Heart left ventricle (tissue), 16 donors: ENCODE measurements at regions not wholly inside any gene's neighbourhood (a gene's known extent, or its start where the extent isn't known, plus 50 kb on each side); places are given as distances from the start of the nearest gene placed in this dataset.

ENCODE experiments used
- ATAC-seq, 4 donors: fragments of 200-7000 bp; cut with Tn5 transposase; one replicate each; pipeline ENCODE4 v1.9.1; 2020 to 2022; ENCODE audit warnings: moderate library complexity in 4 of 4, mild to moderate bottlenecking in 3 of 4, moderate number of reproducible peaks in 1 of 4
- DNase-seq, 5 donors: peaks; one replicate each; pipeline ENCODE4 v3.0.0-alpha.2; 2020
- H3K27ac ChIP-seq, 12 donors: fragments of 200-600 bp; sonication (generic) in 4 of 12; one replicate each; pipeline versions ENCODE4 v1.5.0 to v1.8.0; 2016 to 2022; ENCODE audit warnings: mild to moderate bottlenecking in 2 of 12
- H3K27me3 ChIP-seq, 9 donors: fragments of 200-600 bp; sonication (generic) in 2 of 9; one replicate each; pipeline versions ENCODE4 v1.5.1 to v1.8.0; 2016 to 2022; ENCODE audit warnings: mild to moderate bottlenecking in 3 of 9
- H3K36me3 ChIP-seq, 9 donors: fragments of 200-600 bp; sonication (generic) in 2 of 9; one replicate each; pipeline versions ENCODE4 v1.5.0 to v1.8.0; 2018 to 2022; ENCODE audit warnings: mild to moderate bottlenecking in 2 of 9
- H3K4me1 ChIP-seq, 12 donors: fragments of 200-600 bp; sonication (generic) in 4 of 12; one replicate each; pipeline versions ENCODE4 v1.5.0 to v1.8.0; 2016 to 2022; ENCODE audit warnings: mild to moderate bottlenecking in 3 of 12
- H3K4me3 ChIP-seq, 12 donors: fragments of 200-600 bp; sonication (generic) in 4 of 12; one replicate each; pipeline versions ENCODE4 v1.5.0 to v1.8.0; 2017 to 2022; ENCODE audit warnings: mild to moderate bottlenecking in 9 of 12, moderate library complexity in 4 of 12
- H3K9me3 ChIP-seq, 12 donors: fragments of 200-600 bp; sonication (generic) in 4 of 12; one replicate each; pipeline versions ENCODE4 v1.5.0 to v1.8.0; 2016 to 2022; ENCODE audit warnings: mild to moderate bottlenecking in 1 of 12
- POLR2A ChIP-seq, 2 donors: fragments of 450-650 bp; IDR thresholded peaks; one replicate each; pipeline ENCODE4 v1.6.1; 2017; ENCODE audit warnings: antibody characterized with exemption in 2 of 2, mild to moderate bottlenecking in 2 of 2, moderate library complexity in 2 of 2
- WGBS, 4 donors: extraction: QIAGEN DNeasy Blood & Tissue Kit in 2 of 4; methylation state at CpG; one replicate each; pipeline versions ENCODE4 v1.1.5 to v1.1.7; 2013 to 2018; 5-methylcytosine and 5-hydroxymethylcytosine counted together
- intact Hi-C, 10 donors: fragments of 100-400 bp; cut with DNase I; formaldehyde crosslinking; loops; one replicate each; pipeline versions ENCODE4 v1.11.1 to v1.14.2; 2022
- TF ChIP-seq, protein P1 (sequence below), 12 donors: fragments of 200-600 bp; sonication (generic) in 4 of 12; IDR thresholded peaks; one replicate each; pipeline versions ENCODE4 v1.5.0 to v1.8.0; 2018 to 2022; ENCODE audit warnings: antibody characterized with exemption in 12 of 12, mild to moderate bottlenecking in 5 of 12
- donor health status: ischemic (EF 13 %, LVEDD 7.1; RV severe dilation, severe dysfunction).
- donor health status: healthy with polysubstance abuse.
- donor health status: DM: no; HTN: yes; CAD: no.
- donor health status: DM: no; HTN: no; CAD: no.
- donor health status: ischemic (EF 25% LVEDD 6.9; RV normal size, moderate dysfunction).
- donor health status: ischemic (EF 25% LVEDD 5.7; RV mildly dilated, moderate dysfunction).
- donor health status: healthy.
- donor health status: DM: yes; HTN: yes; CAD: no.
- donor health status: ischemic (EF 35%, LVEDD 5.7; RV mildly dilated, moderate dysfunction).
- donor health status: nonischemic (EF 11% LVEDD 7.7; RV severe dilation, severe dysfunction).
- donor health status: DM: yes; HTN: yes; CAD: no.
- donor health status: PGD.
- donor health status: ischemic (EF 29% LVEDD 5.4; RV normal size, mild dysfunction).
- donor health status: nonischemic (EF 23%, LVEDD 6.1; RV moderate dilation, normal function).

DNA sequence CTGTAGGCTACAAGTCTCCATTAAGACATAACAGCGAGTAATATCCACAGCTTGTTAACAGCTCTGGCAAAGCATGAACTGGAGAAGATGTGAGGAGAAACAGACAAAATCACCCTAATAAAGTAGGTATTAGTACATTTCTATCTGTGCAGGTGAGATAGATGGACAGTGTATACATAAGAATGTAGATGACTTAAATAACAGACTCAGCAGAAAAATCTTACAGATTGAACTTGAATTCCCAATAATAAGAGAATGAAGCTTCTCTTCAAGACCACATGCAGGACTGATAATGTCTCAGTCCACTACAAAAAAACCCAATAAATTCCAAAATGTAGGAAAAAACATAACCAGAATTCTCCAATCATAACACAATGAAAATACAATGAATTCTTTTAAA, 153.0 kb downstream of the IRX2 start:
- Histone ChIP-seq H3K27ac (no peak overlapping the region), H3K4me3 (no peak overlapping the region), H3K4me1 (peaks cover 0 to 2% (median 0%) of the 10 kb centered on the region in 12 donors), H3K9me3 (peaks cover 0 to 2% (median 0%) of the 10 kb centered on the region in 12 donors), H3K36me3 (no peaks in the 10 kb centered on the region), H3K27me3 (no peaks in the 10 kb centered on the region)
- intact Hi-C loops: no loop called here
- ATAC-seq (no peak), DNase-seq (no peak)
- 86 to 95% (median 92%) methylated on average over 1 of the region's 1 CpG for WGBS, 4 donors
- TF ChIP-seq, protein P1, sequence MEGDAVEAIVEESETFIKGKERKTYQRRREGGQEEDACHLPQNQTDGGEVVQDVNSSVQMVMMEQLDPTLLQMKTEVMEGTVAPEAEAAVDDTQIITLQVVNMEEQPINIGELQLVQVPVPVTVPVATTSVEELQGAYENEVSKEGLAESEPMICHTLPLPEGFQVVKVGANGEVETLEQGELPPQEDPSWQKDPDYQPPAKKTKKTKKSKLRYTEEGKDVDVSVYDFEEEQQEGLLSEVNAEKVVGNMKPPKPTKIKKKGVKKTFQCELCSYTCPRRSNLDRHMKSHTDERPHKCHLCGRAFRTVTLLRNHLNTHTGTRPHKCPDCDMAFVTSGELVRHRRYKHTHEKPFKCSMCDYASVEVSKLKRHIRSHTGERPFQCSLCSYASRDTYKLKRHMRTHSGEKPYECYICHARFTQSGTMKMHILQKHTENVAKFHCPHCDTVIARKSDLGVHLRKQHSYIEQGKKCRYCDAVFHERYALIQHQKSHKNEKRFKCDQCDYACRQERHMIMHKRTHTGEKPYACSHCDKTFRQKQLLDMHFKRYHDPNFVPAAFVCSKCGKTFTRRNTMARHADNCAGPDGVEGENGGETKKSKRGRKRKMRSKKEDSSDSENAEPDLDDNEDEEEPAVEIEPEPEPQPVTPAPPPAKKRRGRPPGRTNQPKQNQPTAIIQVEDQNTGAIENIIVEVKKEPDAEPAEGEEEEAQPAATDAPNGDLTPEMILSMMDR (IDR thresholded peaks at IDR 0.05): no peak
- no peak for TF ChIP-seq POLR2A (IDR thresholded peaks at IDR 0.05)

DNA sequence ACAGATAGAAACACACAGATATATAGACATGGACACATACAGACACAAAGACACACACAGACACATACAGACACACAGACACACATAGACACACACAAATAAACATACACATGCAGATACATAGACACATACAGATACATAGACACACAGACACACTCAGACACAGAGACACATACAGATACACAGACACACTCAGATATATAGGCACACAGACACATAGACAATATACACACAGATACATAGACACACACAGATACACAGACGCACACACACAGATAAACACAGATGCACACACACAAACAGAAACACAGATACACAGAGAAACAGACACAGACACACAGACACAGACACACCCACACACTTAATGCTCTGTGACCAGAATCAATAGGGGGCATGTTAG, 156.8 kb downstream of the IRX2 start:
- WGBS, 4 donors: 74 to 92% (median 88%) methylated on average over 1 of the region's 1 CpG
- ATAC-seq (no peak), DNase-seq (no peak)
- H3K27ac ChIP-seq: no peak overlapping the region
- peaks cover 0 to 7% (median 0%) of the 10 kb centered on the region in 9 donors for H3K27me3 ChIP-seq
- intact Hi-C loops: no loop called here
- H3K4me1 ChIP-seq: no peaks in the 10 kb centered on the region
- TF ChIP-seq, protein P1 (IDR thresholded peaks at IDR 0.05): no peak
- TF ChIP-seq POLR2A (IDR thresholded peaks at IDR 0.05): no peak
- H3K4me3 ChIP-seq: no peak overlapping the region
- H3K36me3 ChIP-seq: no peaks in the 10 kb centered on the region
- H3K9me3 ChIP-seq: no peaks in the 10 kb centered on the region

DNA sequence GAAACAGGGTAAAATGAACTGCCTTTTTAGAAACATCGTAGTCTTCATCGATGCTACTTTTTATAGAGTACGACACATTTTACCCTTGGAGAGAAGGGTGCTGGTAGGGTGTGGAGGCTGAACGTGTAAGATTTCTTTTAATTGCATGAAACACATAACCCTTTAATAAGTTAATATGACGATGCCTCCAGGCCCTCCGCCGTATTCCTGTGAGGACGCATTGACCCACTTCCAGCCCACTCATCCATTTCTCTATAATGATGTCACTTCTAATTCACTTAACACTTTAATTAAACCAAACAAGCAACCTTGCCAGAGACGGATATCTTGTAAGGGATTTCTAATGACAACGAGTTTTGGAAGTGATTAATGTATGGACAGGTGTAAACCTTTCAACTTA, 158.7 kb downstream of the IRX2 start:
- WGBS, 4 donors: 71 to 75% (median 73%) methylated on average over 10 of the region's 10 CpGs
- peaks cover 0 to 7% (median 0%) of the 10 kb centered on the region in 9 donors for H3K27me3 ChIP-seq
- ATAC-seq (no peak), DNase-seq (no peak)
- H3K4me3 ChIP-seq: no peak overlapping the region
- intact Hi-C loops: no loop called here
- no peaks in the 10 kb centered on the region for H3K36me3 ChIP-seq
- H3K27ac ChIP-seq: no peak overlapping the region
- TF ChIP-seq, protein P1 (IDR thresholded peaks at IDR 0.05): no peak
- TF ChIP-seq POLR2A (IDR thresholded peaks at IDR 0.05): no peak
- H3K4me1 ChIP-seq: no peaks in the 10 kb centered on the region
- H3K9me3 ChIP-seq: no peaks in the 10 kb centered on the region

DNA sequence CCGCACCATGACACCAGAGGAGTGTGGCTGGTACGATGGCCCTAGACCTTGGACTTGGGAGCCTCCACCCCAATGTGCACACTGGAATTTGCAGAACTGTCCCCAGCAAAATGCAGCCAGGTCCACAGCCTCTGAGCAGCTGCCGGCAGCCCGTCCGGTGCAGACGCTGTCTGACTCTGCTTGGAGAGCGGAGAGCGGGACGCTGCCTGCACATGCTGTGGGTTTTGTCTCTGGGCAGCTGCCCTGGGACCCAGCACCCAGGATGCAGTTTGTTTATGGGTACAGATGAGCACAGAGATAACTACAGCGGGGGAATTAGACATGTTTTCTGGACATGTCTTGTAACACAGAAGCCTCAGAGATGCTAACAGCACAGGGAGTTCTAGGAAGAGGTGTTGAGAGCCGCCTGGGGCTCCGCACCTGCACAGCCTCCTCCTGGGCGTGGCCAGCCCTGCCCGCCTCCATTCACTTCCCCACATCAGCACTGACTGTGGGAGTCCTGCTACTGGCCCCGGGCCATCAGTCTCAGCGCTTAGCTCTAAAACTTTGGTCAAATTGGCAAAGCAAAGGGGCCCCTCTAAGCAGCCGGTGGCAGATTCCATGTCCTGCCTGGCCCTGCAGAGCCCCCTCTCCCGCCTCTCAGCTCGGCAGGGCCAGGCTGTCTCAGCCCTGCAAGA, 159.6 kb downstream of the IRX2 start:
- Histone ChIP-seq H3K4me1 (no peaks in the 10 kb centered on the region), H3K9me3 (no peaks in the 10 kb centered on the region), H3K4me3 (no peak overlapping the region), H3K27me3 (peaks cover 0 to 7% (median 0%) of the 10 kb centered on the region in 9 donors), H3K36me3 (no peaks in the 10 kb centered on the region), H3K27ac (no peak overlapping the region)
- no peak for TF ChIP-seq POLR2A (IDR thresholded peaks at IDR 0.05)
- TF ChIP-seq, protein P1 (IDR thresholded peaks at IDR 0.05): no peak
- no peak for ATAC-seq
- WGBS, 4 donors: 52 to 64% (median 60%) methylated on average over 12 to 19 of the region's 19 CpGs
- no peak for DNase-seq
- intact Hi-C loops: no loop called here
